ENCODE measurements at regions not wholly inside any gene's neighbourhood (a gene's known extent, or its start where the extent isn't known, plus 50 kb on each side); places are given as distances from the start of the nearest gene placed in this dataset.
A peak's percentile ranks its signal among the peaks of the same experiment; 100 is the strongest.

- DNase-seq (ENCODE audit: low read depth in 2 of 2) = no peak
Observed at GRCh38 chr2:155309483-155309882, 611.0 kb downstream of the KCNJ3 start.

GRCh38 chr2:155308367-155309009 lies 610.0 kb downstream of the KCNJ3 start:
- no peak for DNase-seq (ENCODE audit: low read depth in 2 of 2)

GRCh38 chr2:155301221-155301620 lies 602.7 kb downstream of the KCNJ3 start:
- no peak for DNase-seq (ENCODE audit: low read depth in 2 of 2)

DNA sequence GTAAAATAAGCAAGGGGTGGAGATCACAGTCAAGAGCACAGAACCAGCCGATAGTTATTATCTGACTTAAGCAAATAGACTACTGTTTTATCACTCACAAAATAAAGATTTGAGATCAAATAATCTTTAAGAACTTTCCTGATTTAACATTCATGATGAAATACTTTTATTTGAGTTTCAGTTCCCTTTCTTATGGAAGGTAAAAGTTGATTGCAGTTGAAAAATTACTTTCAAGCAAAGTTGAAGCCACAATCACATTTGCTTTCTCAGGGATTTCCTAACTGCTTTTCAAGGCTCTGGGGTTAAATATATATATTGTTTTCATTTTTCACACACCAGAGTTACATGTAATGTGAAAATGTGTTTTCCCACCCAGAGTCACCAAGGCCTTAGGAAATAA lies 599.5 kb downstream of the KCNJ3 start:
- DNase-seq (ENCODE audit: low read depth in 2 of 2) = no peak

GRCh38 chr2:155294358-155294757 lies 595.9 kb downstream of the KCNJ3 start:
- DNase-seq (ENCODE audit: low read depth in 2 of 2) = no peak

- no peak for DNase-seq (ENCODE audit: low read depth in 2 of 2)
Observed at GRCh38 chr2:155281907-155282306, 583.4 kb downstream of the KCNJ3 start.

- DNase-seq (ENCODE audit: low read depth in 2 of 2) = no peak
Observed at GRCh38 chr2:155273323-155273722, 574.8 kb downstream of the KCNJ3 start.

- DNase-seq (ENCODE audit: low read depth in 2 of 2) = no peak
Observed at GRCh38 chr2:155266583-155266982, 568.1 kb downstream of the KCNJ3 start.

DNA sequence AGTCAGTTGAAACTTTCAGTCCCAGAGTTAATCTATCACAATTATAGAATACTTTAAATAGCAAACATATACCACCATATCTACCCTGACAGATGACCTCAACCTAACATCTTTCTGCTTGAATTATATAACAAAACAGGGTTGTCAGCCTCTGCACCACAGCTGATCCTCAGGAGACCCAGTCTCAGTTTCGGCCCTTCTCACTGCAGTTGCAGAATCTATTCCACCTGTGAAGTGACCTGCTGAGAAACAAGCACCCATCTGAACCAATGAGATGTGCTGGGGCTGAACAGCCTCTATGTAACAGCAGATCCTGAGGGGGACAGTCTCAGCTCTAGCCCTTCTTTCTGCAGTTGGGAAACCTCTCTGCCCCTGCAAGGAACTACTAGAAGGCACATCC lies 567.6 kb downstream of the KCNJ3 start:
- no peak for DNase-seq (ENCODE audit: low read depth in 2 of 2)

GRCh38 chr2:155256803-155257202 lies 558.3 kb downstream of the KCNJ3 start:
- DNase-seq (ENCODE audit: low read depth in 2 of 2) = no peak

DNA sequence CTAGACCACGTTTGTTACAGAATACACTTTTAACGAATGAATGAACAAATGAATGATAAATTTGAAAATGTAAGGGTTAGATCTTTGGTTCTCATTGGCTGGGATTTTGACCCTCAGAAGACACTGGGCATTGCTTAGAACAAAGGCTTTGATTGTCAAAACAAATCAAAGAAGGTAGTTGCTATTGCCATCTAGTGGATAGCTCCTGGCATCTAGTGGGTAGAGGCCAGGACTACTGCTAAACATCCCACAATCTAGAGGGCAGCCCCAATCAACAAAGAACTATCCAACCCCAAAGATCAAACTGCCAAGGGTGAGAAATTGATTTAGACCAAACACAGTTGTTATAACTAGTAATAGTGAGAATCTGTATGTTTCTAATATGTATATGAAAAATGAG lies 552.3 kb downstream of the KCNJ3 start:
- no peak for DNase-seq (ENCODE audit: low read depth in 2 of 2)

GRCh38 chr2:155240176-155240575 lies 541.7 kb downstream of the KCNJ3 start:
- no peak for DNase-seq (ENCODE audit: low read depth in 2 of 2)

- DNase-seq (ENCODE audit: low read depth in 2 of 2) = no peak
Observed at GRCh38 chr2:155235710-155236109, 537.2 kb downstream of the KCNJ3 start.

DNA sequence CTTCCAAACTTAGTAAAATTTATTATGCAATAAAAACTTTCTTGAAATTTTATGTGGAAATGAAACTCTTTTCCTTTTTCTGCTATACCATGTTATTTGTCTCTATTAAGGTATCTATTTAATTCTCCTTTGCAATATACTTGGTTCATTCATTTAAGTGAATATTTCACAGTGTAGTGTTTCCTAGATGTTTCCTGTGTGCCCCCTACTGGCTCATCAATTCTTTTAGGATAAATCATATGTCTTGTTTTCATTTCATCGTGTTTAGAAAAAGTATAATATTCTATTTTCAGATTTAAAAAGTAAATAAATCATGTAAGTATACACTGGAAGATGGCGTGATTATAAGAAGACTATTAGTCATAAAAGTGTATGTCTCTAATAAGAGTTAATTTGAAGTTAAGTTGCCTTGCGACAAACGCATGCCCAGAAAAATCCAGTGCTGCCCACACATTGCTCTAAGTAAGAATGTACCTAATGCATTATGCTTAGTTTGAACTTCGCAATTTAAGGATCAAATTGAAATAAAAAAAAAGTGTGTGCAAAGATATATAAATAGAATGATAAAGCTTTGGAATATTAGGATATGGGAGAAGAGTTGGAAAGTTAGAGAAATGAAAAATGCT lies 525.4 kb downstream of the KCNJ3 start:
- peak in 1 of 2 donors; percentile 2 for DNase-seq (ENCODE audit: low read depth in 2 of 2)

DNA sequence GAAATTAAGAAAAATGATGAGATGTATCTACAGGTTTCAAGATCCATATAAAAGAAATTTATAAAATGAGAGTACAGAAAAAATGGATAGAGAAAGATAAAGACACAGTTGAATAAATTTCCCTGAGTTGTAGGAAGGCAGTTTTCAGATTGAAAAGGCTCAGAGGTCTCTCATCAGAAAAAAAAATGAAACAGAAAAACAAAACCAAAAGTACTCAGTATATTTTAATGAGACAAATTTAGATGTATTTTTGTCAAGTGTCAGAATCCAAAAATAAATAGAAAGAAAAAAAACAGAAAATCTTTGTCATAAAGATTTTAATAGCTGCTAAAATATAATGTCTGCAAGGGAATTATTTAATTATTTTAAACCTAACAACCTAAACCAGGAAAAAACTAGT lies 520.5 kb downstream of the KCNJ3 start:
- no peak for DNase-seq (ENCODE audit: low read depth in 2 of 2)

GRCh38 chr2:155218292-155218924 lies 519.9 kb downstream of the KCNJ3 start:
- DNase-seq (ENCODE audit: low read depth in 2 of 2) = no peak

GRCh38 chr2:155215037-155215707 lies 516.7 kb downstream of the KCNJ3 start:
- no peak for DNase-seq (ENCODE audit: low read depth in 2 of 2)

DNA sequence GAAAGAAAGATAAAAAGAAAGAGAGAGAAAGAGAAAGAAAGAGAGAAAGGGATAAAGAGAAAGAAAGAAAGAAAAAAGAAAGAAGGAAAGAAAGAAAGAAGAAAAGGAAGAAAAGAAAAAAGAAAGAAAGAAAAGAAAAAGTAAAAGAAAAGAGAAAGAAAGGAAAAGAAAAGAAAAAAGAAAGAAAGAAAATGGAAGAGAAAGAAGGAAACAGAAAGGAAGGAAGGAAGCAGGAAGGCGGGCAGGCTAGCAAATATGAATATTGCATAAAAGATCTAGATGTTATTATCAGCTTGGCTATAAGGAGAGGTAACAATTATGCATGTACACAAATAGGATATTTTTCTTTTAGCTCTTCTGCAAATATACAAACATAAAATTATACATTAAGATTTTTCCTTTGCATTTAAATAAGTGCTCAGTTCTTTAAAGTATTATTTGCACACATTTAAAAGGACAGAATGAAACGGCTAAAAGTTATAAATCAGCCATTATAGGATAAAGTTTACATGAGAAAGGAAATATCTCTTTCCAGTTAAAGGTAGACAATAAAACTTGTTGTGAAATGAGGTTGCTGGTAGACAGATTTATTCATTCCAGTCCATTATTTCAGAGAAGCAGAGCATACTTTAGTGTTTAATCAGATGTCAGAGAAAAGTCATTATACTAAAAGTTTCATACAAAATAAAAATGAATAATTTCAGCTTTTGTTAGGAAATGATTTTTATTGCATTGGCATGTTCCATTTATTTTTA lies 511.4 kb downstream of the KCNJ3 start:
- DNase-seq (ENCODE audit: low read depth in 2 of 2) = no peak

- DNase-seq (ENCODE audit: low read depth in 2 of 2) = no peak
Observed at GRCh38 chr2:155203178-155203577, 504.7 kb downstream of the KCNJ3 start.

- no peak for DNase-seq (ENCODE audit: low read depth in 2 of 2)
Observed at GRCh38 chr2:155200753-155201152, 502.3 kb downstream of the KCNJ3 start.

DNA sequence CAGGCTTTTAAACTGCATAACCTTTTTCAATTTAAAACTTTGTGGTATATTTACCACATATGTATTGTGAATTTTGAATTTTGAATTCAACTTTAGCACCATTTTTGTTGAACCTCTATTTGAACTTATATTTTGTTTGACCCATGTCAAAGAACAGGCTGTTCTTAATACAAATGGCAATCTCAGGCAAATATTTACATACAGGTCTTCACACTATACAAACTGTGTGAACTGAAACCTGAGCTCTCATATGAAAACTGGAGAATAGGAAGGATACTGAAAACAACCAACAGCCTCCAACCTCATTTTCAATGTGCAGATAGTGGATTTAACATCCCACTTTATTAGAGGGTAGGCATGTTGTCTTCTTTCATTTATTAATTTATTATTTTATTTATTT lies 491.8 kb downstream of the KCNJ3 start:
- DNase-seq (ENCODE audit: low read depth in 2 of 2) = no peak

GRCh38 chr2:155178921-155179320 lies 480.4 kb downstream of the KCNJ3 start:
- no peak for DNase-seq (ENCODE audit: low read depth in 2 of 2)

Data from lung microvascular endothelial cell (primary cell).